Neural progenitor cell (in vitro differentiated cells): ENCODE measurements at regions not wholly inside any gene's neighbourhood (a gene's known extent, or its start where the extent isn't known, plus 50 kb on each side); places are given as distances from the start of the nearest gene placed in this dataset.

Source experiments
- EZH2 ChIP-seq: fragments of 200-600 bp; sonication (generic); IDR thresholded peaks from 2 replicates; pipeline ENCODE4 v1.6.1; 2017; ENCODE audit warnings: antibody characterized with exemption, mild to moderate bottlenecking, moderate library complexity
- EZH2phosphoT487 ChIP-seq: fragments of 200-600 bp; sonication (generic); IDR thresholded peaks from 2 replicates; pipeline ENCODE4 v1.6.1; 2017; ENCODE audit warnings: antibody characterized with exemption
- TF ChIP-seq, protein P1 (sequence below): fragments of 200-600 bp; sonication (generic); IDR thresholded peaks from 2 replicates; pipeline ENCODE4 v1.5.1; 2017; ENCODE audit warnings: antibody characterized with exemption, mild to moderate bottlenecking

DNA sequence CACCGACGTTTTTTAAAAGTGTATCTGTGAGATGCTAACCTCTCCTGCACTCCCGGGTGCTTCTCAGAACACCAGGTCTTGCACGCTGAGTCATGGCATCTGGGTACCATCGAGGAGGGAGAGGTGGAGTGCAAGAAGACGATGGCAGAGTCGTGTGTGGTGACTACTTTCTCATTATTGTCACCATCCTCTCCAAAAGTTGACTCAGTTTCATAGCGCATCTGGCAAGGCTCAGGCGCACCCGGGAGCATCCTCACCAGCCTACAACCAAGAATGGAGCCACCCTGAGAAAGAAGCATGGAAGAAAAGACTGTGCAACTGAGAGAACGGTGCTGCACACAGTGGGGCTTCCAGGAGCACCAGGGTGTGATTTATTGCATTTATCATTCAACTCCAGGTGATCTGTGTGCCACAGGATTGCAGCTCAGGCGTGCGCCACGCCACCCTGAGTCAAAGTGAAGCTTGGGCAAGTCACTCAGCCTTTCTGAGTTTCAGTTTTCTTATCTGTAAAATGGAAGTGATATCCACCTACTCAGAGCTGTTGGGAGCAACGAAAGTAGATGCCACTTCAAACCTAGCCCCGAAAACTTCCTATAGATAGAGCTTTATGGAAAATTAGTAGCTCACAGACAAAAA lies 65.4 kb downstream of the LINC01488 start:
- TF ChIP-seq, protein P1, sequence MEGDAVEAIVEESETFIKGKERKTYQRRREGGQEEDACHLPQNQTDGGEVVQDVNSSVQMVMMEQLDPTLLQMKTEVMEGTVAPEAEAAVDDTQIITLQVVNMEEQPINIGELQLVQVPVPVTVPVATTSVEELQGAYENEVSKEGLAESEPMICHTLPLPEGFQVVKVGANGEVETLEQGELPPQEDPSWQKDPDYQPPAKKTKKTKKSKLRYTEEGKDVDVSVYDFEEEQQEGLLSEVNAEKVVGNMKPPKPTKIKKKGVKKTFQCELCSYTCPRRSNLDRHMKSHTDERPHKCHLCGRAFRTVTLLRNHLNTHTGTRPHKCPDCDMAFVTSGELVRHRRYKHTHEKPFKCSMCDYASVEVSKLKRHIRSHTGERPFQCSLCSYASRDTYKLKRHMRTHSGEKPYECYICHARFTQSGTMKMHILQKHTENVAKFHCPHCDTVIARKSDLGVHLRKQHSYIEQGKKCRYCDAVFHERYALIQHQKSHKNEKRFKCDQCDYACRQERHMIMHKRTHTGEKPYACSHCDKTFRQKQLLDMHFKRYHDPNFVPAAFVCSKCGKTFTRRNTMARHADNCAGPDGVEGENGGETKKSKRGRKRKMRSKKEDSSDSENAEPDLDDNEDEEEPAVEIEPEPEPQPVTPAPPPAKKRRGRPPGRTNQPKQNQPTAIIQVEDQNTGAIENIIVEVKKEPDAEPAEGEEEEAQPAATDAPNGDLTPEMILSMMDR, result no peak
- TF ChIP-seq EZH2phosphoT487 (no peak), EZH2 (no peak)
